HFF-Myc (cell line): ENCODE measurements at regions not wholly inside any gene's neighbourhood (a gene's known extent, or its start where the extent isn't known, plus 50 kb on each side); places are given as distances from the start of the nearest gene placed in this dataset.

ENCODE experiments used
- DNase-seq: peaks from one replicate; pipeline ENCODE4 v3.0.0-alpha.2; 2011; ENCODE audit warnings: low read depth; ENCODE audit errors: extremely low read depth
- H3K4me3 ChIP-seq: replicated peaks from 2 replicates; pipeline ENCODE4 v1.5.1; 2011; ENCODE audit warnings: low read depth, mild to moderate bottlenecking, control low read depth, low read length
- CTCF ChIP-seq: IDR thresholded peaks from 2 replicates; pipeline ENCODE4 v1.5.1; 2012; ENCODE audit warnings: mild to moderate bottlenecking, low read depth, low read length, control low read depth; ENCODE audit errors: missing control alignments

DNA sequence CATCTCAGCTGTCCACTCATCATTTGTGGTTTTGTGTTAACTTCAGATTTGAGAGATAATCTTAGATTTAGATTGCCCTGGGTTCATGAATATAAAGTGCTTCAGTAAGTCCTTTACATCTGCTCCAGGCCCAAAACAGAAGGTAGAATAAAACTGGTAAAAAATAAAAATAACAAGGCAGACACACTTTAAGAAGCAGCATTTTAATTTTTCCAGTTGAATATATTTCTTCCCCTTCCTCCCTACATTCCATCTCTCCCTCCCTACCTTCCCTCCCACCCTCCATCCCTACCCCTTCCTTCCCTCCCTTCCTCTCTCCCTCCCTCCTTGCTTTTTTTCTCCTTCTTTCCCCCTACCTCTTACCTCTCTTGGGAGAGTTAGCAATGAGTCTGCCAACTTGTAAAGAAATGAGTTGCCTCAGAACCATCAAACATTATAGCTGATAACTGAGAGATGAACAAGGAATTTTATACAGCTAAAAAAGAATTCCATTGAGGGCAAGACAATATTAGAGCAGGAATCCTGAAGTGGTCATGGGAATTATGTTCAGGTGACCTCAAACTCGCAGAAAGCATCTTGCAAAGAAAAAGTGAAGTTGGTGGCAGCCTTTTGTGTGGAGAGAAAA lies 145.0 kb upstream of the SOX4 start:
- no peak overlapping the region for H3K4me3 ChIP-seq
- TF ChIP-seq CTCF, result no peak
- DNase-seq, result no peak

DNA sequence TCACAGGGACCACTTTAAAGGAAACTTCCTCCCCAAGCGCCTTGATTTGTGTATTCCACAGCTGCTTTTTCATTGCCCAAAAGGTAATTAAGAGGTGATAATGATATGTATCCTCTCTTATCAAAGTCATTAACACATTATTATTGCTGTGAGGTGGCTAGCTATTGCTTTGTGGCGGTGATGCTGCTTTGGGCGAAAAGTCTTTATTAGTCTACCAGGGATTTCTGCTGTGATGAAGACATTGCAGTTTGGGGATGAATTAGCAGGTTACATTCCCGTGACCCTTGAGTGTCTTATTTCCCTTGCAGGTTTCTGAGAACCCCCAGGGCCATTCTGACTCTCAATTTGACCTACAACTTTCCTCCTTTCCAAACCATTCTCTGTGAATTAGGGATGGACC lies 143.4 kb upstream of the SOX4 start:
- no peak for TF ChIP-seq CTCF
- H3K4me3 ChIP-seq, result no peak overlapping the region
- no peak for DNase-seq

- no peak for DNase-seq
- no peak overlapping the region for H3K4me3 ChIP-seq
- TF ChIP-seq CTCF, result no peak
These were observed 142.9 kb upstream of the SOX4 start for GRCh38 chr6:21450628-21451027.

DNA sequence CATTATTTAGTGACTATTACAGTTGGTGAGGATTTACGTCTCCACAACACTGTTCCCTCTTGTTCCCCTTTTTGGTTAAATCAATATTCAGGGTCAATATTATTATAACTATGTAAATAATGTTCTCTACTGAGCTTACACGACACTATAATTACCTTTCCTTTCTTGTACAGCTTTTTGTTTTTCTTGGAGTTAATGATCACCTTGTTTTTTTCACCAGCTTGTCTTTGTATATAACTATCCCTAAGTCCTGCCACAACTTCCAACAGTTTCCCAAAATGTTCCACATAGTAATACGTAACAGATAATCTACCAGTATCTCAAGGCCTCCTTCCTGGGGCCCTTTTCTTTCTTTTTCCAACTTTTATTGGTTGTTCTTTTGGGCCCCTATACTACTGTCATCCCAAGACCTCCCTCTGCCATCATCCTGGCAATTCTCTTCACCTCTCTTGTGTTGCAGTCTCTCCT lies 142.0 kb upstream of the SOX4 start:
- TF ChIP-seq CTCF, result no peak
- no peak for DNase-seq
- H3K4me3 ChIP-seq, result no peak overlapping the region

DNA sequence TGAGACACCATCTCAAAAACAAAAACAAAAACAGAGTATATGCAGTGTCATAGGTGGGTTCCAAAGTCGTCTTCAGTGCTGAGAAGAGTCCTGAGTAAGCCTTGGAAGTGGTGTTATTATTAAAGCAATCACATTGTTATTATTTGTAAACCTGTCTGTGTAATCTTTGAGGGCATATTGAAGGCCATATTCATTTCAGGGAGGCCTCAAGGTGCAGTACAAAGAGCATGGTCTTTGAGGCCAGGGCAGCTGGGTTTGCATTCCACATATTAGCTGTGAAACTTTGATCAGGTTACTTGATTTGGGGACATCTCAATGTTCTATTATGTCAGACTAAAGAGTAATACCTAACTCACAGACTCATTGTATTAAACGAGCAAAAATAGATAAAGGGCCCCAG lies 139.3 kb upstream of the SOX4 start:
- H3K4me3 ChIP-seq, result no peak overlapping the region
- no peak for DNase-seq
- no peak for TF ChIP-seq CTCF

DNA sequence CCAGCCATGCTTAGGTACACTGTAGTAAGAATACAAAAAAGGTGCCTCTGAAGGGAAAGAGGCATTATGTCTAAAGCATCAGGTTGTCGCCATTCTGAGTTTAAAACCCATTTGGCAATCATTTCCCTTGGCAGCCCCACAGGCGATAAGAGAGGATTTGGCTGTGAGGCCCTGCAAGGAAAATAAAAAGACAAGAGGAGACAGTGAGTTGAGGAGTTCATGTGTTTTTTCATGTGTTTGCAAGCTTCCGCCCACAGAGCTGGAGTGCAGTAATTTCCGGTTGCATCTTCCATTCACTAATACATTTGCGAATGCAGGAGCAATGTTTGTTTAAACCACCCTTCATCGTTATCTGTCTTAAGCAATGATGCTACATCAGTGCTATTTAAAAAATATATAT lies 138.5 kb upstream of the SOX4 start:
- no peak for TF ChIP-seq CTCF
- H3K4me3 ChIP-seq, result no peak overlapping the region
- DNase-seq, result no peak

GRCh38 chr6:21457647-21458046 lies 135.9 kb upstream of the SOX4 start:
- no peak overlapping the region for H3K4me3 ChIP-seq
- no peak for DNase-seq
- TF ChIP-seq CTCF, result no peak
